ENCODE measurements at regions not wholly inside any gene's neighbourhood (a gene's known extent, or its start where the extent isn't known, plus 50 kb on each side); places are given as distances from the start of the nearest gene placed in this dataset.

DNA sequence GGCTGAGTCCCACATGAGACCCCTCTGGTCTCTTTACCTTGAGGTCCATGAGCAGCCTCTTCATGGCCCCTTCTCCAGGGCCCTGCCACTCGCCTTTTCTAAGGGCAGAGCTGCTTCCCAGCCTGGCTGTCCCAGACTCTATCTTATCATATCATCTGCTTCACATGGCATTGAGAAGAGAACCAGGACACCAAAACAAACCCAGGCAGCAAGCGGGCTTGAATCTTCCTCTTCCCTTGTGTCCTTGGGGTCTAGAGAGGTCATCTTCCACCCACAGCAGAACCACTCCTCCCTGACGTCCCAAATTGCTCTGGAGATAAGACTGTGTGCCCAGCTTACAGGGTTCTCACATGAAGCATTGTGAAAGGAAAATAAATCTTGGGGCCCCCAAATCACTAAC, 261.3 kb upstream of the AUTS2 start:
- WGBS (ENCODE audit: extremely low coverage, insufficient coverage, low lambda C conversion rate), result no CpG with 5 or more reads among the region's 3 CpGs
- Histone ChIP-seq H2AK5ac (ENCODE audit: low read length) (no peak overlapping the region), H3K27ac (ENCODE audit: low read depth, low read length) (no peak overlapping the region), H4K5ac (ENCODE audit: low read length) (no peak overlapping the region), H3K27me3 (ENCODE audit: insufficient read depth, low read length, poor library complexity) (no peaks in the 10 kb centered on the region), H3K79me1 (ENCODE audit: low read length) (no peaks in the 10 kb centered on the region), H3K79me2 (ENCODE audit: control insufficient read depth, insufficient read depth, low read length) (no peaks in the 10 kb centered on the region), H3K18ac (ENCODE audit: low read length) (no peak overlapping the region), H3K56ac (ENCODE audit: low read length) (no peak overlapping the region), H3K4me2 (ENCODE audit: low read length) (no peak overlapping the region), H2BK15ac (replicated peaks; ENCODE audit: low read depth) (no peak overlapping the region), H3K23ac (ENCODE audit: low read length) (no peak overlapping the region), H4K8ac (ENCODE audit: low read depth, low read length) (no peak overlapping the region), H3K9ac (ENCODE audit: low read length) (no peak overlapping the region), H3K4me1 (ENCODE audit: control insufficient read depth, low read depth, low read length) (no peaks in the 10 kb centered on the region), H3K4ac (ENCODE audit: low read depth, low read length) (no peak overlapping the region), H2BK120ac (ENCODE audit: low read depth, low read length) (no peak overlapping the region), H3K4me3 (ENCODE audit: low read length) (no peak overlapping the region), H2BK5ac (ENCODE audit: low read length) (no peak overlapping the region), H3K36me3 (ENCODE audit: control insufficient read depth, insufficient read depth, low read length) (no peaks in the 10 kb centered on the region)
- peak; percentile 74 for DNase-seq

DNA sequence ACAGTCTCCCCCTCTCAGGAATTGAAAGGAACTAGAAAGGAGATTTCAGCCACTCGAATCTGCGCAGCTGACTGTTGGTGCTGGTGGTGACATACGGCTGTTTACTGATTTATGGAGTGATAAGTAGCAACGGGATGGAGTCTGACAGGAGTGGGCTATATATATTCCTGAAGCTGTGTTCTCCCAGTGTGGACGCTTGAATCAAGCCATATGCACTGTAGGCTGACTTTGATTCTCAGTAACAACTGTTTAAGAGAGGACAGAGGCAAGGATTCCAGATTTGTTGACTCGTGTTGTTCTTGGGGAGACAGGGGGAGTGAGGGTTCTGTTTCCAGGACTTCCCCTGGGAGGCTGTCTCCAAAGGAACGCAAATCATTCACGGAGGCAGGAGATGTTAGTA, 260.1 kb upstream of the AUTS2 start:
- no peak overlapping the region for H2BK15ac ChIP-seq (replicated peaks; ENCODE audit: low read depth)
- no CpG with 5 or more reads among the region's 8 CpGs for WGBS (ENCODE audit: extremely low coverage, insufficient coverage, low lambda C conversion rate)
- no peak overlapping the region for H3K18ac ChIP-seq (ENCODE audit: low read length)

DNA sequence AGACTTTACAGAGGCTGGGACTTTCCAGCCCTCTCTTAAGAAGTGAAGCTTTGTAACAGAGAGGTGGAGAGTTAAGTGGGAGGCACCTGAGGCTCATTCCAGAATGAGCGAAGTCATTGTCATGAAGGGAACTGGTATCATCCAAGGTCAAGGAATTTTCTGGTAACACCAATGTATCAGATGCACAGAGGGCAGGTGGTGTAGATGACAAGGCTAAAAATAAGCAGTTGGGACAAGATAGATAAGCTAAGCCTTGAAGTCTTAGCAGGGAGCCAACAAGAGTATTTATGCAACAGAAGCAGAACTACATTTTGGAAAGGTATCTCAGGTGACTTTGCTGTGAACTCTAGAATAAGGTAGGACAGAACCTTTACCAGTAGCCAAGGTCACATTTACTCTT, 257.0 kb upstream of the AUTS2 start:
- no CpG with 5 or more reads among the region's 1 CpG for WGBS (ENCODE audit: extremely low coverage, insufficient coverage, low lambda C conversion rate)
- Histone ChIP-seq H3K23ac (ENCODE audit: low read length) (no peak overlapping the region), H3K27me3 (ENCODE audit: insufficient read depth, low read length, poor library complexity) (no peaks in the 10 kb centered on the region)

More for the DNA sequence above, 260.1 kb upstream of the AUTS2 start:
- H3K27me3 ChIP-seq (ENCODE audit: insufficient read depth, low read length, poor library complexity), result no peaks in the 10 kb centered on the region
- no peak overlapping the region for H3K56ac ChIP-seq (ENCODE audit: low read length)
- H3K9ac ChIP-seq (ENCODE audit: low read length), result no peak overlapping the region
- H3K79me2 ChIP-seq (ENCODE audit: control insufficient read depth, insufficient read depth, low read length), result no peaks in the 10 kb centered on the region
- no peak overlapping the region for H2BK120ac ChIP-seq (ENCODE audit: low read depth, low read length)
- H3K27ac ChIP-seq (ENCODE audit: low read depth, low read length), result no peak overlapping the region
- no peaks in the 10 kb centered on the region for H3K79me1 ChIP-seq (ENCODE audit: low read length)
- H4K5ac ChIP-seq (ENCODE audit: low read length), result no peak overlapping the region
- DNase-seq, result no peak
- no peak overlapping the region for H3K23ac ChIP-seq (ENCODE audit: low read length)
- H3K4ac ChIP-seq (ENCODE audit: low read depth, low read length), result no peak overlapping the region
- H3K4me3 ChIP-seq (ENCODE audit: low read length), result no peak overlapping the region
- peak overlapping the region; percentile 35 for H2BK5ac ChIP-seq (ENCODE audit: low read length)
- H4K8ac ChIP-seq (ENCODE audit: low read depth, low read length), result no peak overlapping the region
- no peak overlapping the region for H3K4me2 ChIP-seq (ENCODE audit: low read length)
- no peaks in the 10 kb centered on the region for H3K36me3 ChIP-seq (ENCODE audit: control insufficient read depth, insufficient read depth, low read length)
- no peaks in the 10 kb centered on the region for H3K4me1 ChIP-seq (ENCODE audit: control insufficient read depth, low read depth, low read length)
- H2AK5ac ChIP-seq (ENCODE audit: low read length), result no peak overlapping the region

DNA sequence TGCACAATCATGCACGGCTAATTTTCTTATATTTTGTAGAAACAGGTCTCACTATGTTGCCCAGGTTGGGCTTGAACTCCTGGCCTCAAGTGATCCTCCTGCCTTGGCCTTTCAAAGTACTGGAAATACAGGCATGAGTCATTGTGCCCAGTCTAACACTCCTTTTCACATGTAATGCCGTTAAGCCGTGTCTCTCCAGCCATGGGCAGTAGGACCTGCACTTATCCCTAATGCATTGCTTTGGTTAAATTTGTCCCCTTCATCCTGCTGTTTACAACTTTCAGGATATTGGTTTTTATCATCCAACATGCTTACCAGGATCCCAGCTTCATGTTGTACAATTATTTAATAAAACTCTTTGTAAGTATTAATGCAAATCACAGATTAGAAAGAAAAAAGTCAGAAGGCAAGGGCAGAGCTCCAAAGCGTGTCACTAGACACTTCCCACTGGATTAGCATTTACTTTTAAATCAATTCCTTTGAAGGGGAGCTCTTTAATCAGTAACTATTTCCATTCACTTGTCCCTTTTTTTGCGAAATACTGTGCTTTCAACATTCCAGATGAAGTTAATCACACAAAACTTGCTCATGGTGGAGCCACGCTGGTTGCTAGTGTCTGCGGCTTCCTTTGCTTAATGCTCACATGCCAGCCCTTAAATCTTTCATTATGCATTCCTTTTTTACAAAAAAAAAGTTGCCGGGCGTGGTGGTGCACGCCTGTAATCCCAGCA, 256.0 kb upstream of the AUTS2 start:
- WGBS (ENCODE audit: extremely low coverage, insufficient coverage, low lambda C conversion rate), result no CpG with 5 or more reads among the region's 10 CpGs
- Histone ChIP-seq H2BK5ac (ENCODE audit: low read length) (no peak overlapping the region), H3K79me1 (ENCODE audit: low read length) (no peaks in the 10 kb centered on the region), H3K27ac (ENCODE audit: low read depth, low read length) (no peak overlapping the region), H3K4me1 (ENCODE audit: control insufficient read depth, low read depth, low read length) (no peaks in the 10 kb centered on the region), H4K8ac (ENCODE audit: low read depth, low read length) (no peak overlapping the region), H3K56ac (ENCODE audit: low read length) (no peak overlapping the region), H4K5ac (ENCODE audit: low read length) (no peak overlapping the region), H2BK120ac (ENCODE audit: low read depth, low read length) (no peak overlapping the region), H3K18ac (ENCODE audit: low read length) (no peak overlapping the region), H3K4me2 (ENCODE audit: low read length) (no peak overlapping the region), H3K4me3 (ENCODE audit: low read length) (no peak overlapping the region), H3K9ac (ENCODE audit: low read length) (no peak overlapping the region), H2BK15ac (replicated peaks; ENCODE audit: low read depth) (no peak overlapping the region), H3K36me3 (ENCODE audit: control insufficient read depth, insufficient read depth, low read length) (no peaks in the 10 kb centered on the region), H3K4ac (ENCODE audit: low read depth, low read length) (no peak overlapping the region), H3K23ac (ENCODE audit: low read length) (no peak overlapping the region), H3K27me3 (ENCODE audit: insufficient read depth, low read length, poor library complexity) (no peaks in the 10 kb centered on the region), H2AK5ac (ENCODE audit: low read length) (no peak overlapping the region), H3K79me2 (ENCODE audit: control insufficient read depth, insufficient read depth, low read length) (no peaks in the 10 kb centered on the region)
- DNase-seq, result no peak

More for the DNA sequence above, 257.0 kb upstream of the AUTS2 start:
- Histone ChIP-seq H3K4me3 (ENCODE audit: low read length) (no peak overlapping the region), H3K79me1 (ENCODE audit: low read length) (no peaks in the 10 kb centered on the region), H2BK15ac (replicated peaks; ENCODE audit: low read depth) (no peak overlapping the region), H4K8ac (ENCODE audit: low read depth, low read length) (no peak overlapping the region), H3K4ac (ENCODE audit: low read depth, low read length) (no peak overlapping the region), H3K56ac (ENCODE audit: low read length) (no peak overlapping the region), H3K36me3 (ENCODE audit: control insufficient read depth, insufficient read depth, low read length) (no peaks in the 10 kb centered on the region), H3K4me1 (ENCODE audit: control insufficient read depth, low read depth, low read length) (no peaks in the 10 kb centered on the region), H2BK120ac (ENCODE audit: low read depth, low read length) (no peak overlapping the region), H2BK5ac (ENCODE audit: low read length) (no peak overlapping the region), H3K27ac (ENCODE audit: low read depth, low read length) (no peak overlapping the region), H4K5ac (ENCODE audit: low read length) (no peak overlapping the region), H2AK5ac (ENCODE audit: low read length) (no peak overlapping the region), H3K79me2 (ENCODE audit: control insufficient read depth, insufficient read depth, low read length) (no peaks in the 10 kb centered on the region), H3K9ac (ENCODE audit: low read length) (no peak overlapping the region), H3K18ac (ENCODE audit: low read length) (no peak overlapping the region), H3K4me2 (ENCODE audit: low read length) (no peak overlapping the region)
- DNase-seq, result no peak

DNA sequence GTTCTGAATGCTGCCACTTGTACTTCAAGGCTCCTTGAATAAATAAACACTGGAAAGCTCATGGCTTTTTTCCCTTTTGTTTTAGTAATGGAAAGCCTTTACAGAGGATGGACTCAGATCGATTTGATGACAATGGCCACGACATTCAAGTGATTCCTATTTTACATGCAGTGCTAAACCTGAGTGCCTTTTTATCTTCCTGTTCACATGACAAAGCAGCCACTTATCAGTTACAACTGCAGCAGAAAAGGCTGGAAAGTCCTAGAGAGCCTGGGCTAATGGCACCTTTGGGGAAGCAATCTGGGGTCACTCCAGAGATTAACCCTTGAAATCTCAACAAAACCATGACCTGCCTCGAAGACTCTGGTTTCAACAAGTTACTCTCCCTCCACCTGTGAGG, 249.0 kb upstream of the AUTS2 start:
- Histone ChIP-seq H3K79me1 (ENCODE audit: low read length) (no peaks in the 10 kb centered on the region), H3K18ac (ENCODE audit: low read length) (no peak overlapping the region), H3K4me2 (ENCODE audit: low read length) (no peak overlapping the region), H4K8ac (ENCODE audit: low read depth, low read length) (no peak overlapping the region), H3K56ac (ENCODE audit: low read length) (no peak overlapping the region), H2AK5ac (ENCODE audit: low read length) (no peak overlapping the region), H2BK15ac (replicated peaks; ENCODE audit: low read depth) (no peak overlapping the region), H3K23ac (ENCODE audit: low read length) (no peak overlapping the region), H3K36me3 (ENCODE audit: control insufficient read depth, insufficient read depth, low read length) (no peaks in the 10 kb centered on the region), H2BK5ac (ENCODE audit: low read length) (no peak overlapping the region), H3K27me3 (ENCODE audit: insufficient read depth, low read length, poor library complexity) (no peaks in the 10 kb centered on the region), H3K79me2 (ENCODE audit: control insufficient read depth, insufficient read depth, low read length) (no peaks in the 10 kb centered on the region), H3K4me3 (ENCODE audit: low read length) (no peak overlapping the region), H3K27ac (ENCODE audit: low read depth, low read length) (no peak overlapping the region), H3K4me1 (ENCODE audit: control insufficient read depth, low read depth, low read length) (no peaks in the 10 kb centered on the region), H2BK120ac (ENCODE audit: low read depth, low read length) (no peak overlapping the region), H3K9ac (ENCODE audit: low read length) (no peak overlapping the region), H3K4ac (ENCODE audit: low read depth, low read length) (no peak overlapping the region), H4K5ac (ENCODE audit: low read length) (no peak overlapping the region)
- WGBS (ENCODE audit: extremely low coverage, insufficient coverage, low lambda C conversion rate), result no CpG with 5 or more reads among the region's 3 CpGs
- DNase-seq, result peak; percentile 47
